Astrocyte of the spinal cord (primary cell): ENCODE measurements at regions not wholly inside any gene's neighbourhood (a gene's known extent, or its start where the extent isn't known, plus 50 kb on each side); places are given as distances from the start of the nearest gene placed in this dataset.

Experiments
- DNase-seq: peaks from one replicate; pipeline ENCODE4 v3.0.0; 2011; ENCODE audit warnings: low read depth, low spot score
- H3K4me3 ChIP-seq: 2 replicates; pipeline ENCODE4 v1.5.1; 2011; ENCODE audit warnings: low read depth, mild to moderate bottlenecking, low read length, moderate library complexity
- CTCF ChIP-seq: IDR thresholded peaks from 2 replicates; pipeline ENCODE4 v1.5.1; 2012; ENCODE audit warnings: low read depth, mild to moderate bottlenecking, low read length, inconsistent platforms
- in situ Hi-C: cut with HindIII; loops from 2 replicates; pipeline ENCODE4 v1.10.0; 2017; ENCODE audit warnings: low sequenced_read_pairs

- in situ Hi-C loops, result no loop called here
- no peak for TF ChIP-seq CTCF
- no peak overlapping the region for H3K4me3 ChIP-seq
- no peak for DNase-seq
Observed at GRCh38 chr14:95439881-95440280, 76.6 kb downstream of the SYNE3 start.

GRCh38 chr14:95437715-95438114 is 78.7 kb downstream of the SYNE3 start:
- DNase-seq, result no peak
- TF ChIP-seq CTCF, result no peak
- H3K4me3 ChIP-seq, result no peak overlapping the region
- in situ Hi-C loops, result no loop called here

- DNase-seq, result no peak
- H3K4me3 ChIP-seq, result no peak overlapping the region
- no peak for TF ChIP-seq CTCF
- in situ Hi-C loops, result no loop called here
Observed at GRCh38 chr14:95436354-95436753, 80.1 kb downstream of the SYNE3 start.

GRCh38 chr14:95434121-95434520 is 82.3 kb downstream of the SYNE3 start:
- in situ Hi-C loops, result no loop called here
- H3K4me3 ChIP-seq, result no peak overlapping the region
- no peak for DNase-seq
- no peak for TF ChIP-seq CTCF

- DNase-seq, result no peak
- in situ Hi-C loops, result no loop called here
- no peak for TF ChIP-seq CTCF
- no peak overlapping the region for H3K4me3 ChIP-seq
Observed at GRCh38 chr14:95433094-95433478, 83.4 kb downstream of the SYNE3 start.

GRCh38 chr14:95432144-95433093 is 84.0 kb downstream of the SYNE3 start:
- in situ Hi-C loops, result no loop called here
- DNase-seq, result peak; percentile 39
- H3K4me3 ChIP-seq, result no peak overlapping the region
- TF ChIP-seq CTCF, result peak; percentile 88
